HCT116 (cell line): ENCODE measurements at regions not wholly inside any gene's neighbourhood (a gene's known extent, or its start where the extent isn't known, plus 50 kb on each side); places are given as distances from the start of the nearest gene placed in this dataset.

Experiments used
- CBX3 ChIP-seq: IDR thresholded peaks from 2 replicates; pipeline ENCODE4 v1.6.1; 2012; ENCODE audit warnings: low read depth
- EZH2 ChIP-seq: fragments of 200-600 bp; sonication (generic); IDR thresholded peaks from 2 replicates; pipeline ENCODE4 v1.6.1; 2017; ENCODE audit warnings: antibody characterized with exemption, mixed run types
- POLR2AphosphoS5 ChIP-seq: IDR thresholded peaks from 2 replicates; pipeline ENCODE4 v1.6.1; 2011; ENCODE audit warnings: mild to moderate bottlenecking, low read depth, low read length, moderate library complexity
- RAD21 ChIP-seq: IDR thresholded peaks from 2 replicates; pipeline ENCODE4 v1.6.1; 2012; ENCODE audit warnings: low read depth, mild to moderate bottlenecking
- TF ChIP-seq, protein P1 (sequence below), 3 experiments: fragments of 200-600 bp in 1 of 3; sonication (generic) in 1 of 3; IDR thresholded peaks in 2 of 3; conservative IDR thresholded peaks in 1 of 3; 2 replicates each; pipeline ENCODE4 v1.5.1; 2012 to 2017; ENCODE audit warnings: low read depth in 2 of 3, low read length in 2 of 3, antibody characterized with exemption in 1 of 3, borderline replicate concordance in 1 of 3, control low read depth in 1 of 3, mild to moderate bottlenecking in 1 of 3, mixed read lengths in 1 of 3, mixed run types in 1 of 3, moderate library complexity in 1 of 3; ENCODE audit not compliant: insufficient read depth in 1 of 3
- TF ChIP-seq, protein P2 (sequence below): IDR thresholded peaks from 2 replicates; pipeline ENCODE4 v1.6.1; 2011; ENCODE audit warnings: mild to moderate bottlenecking, low read length, moderate library complexity; ENCODE audit not compliant: insufficient replicate concordance; ENCODE audit errors: extremely low read depth

DNA sequence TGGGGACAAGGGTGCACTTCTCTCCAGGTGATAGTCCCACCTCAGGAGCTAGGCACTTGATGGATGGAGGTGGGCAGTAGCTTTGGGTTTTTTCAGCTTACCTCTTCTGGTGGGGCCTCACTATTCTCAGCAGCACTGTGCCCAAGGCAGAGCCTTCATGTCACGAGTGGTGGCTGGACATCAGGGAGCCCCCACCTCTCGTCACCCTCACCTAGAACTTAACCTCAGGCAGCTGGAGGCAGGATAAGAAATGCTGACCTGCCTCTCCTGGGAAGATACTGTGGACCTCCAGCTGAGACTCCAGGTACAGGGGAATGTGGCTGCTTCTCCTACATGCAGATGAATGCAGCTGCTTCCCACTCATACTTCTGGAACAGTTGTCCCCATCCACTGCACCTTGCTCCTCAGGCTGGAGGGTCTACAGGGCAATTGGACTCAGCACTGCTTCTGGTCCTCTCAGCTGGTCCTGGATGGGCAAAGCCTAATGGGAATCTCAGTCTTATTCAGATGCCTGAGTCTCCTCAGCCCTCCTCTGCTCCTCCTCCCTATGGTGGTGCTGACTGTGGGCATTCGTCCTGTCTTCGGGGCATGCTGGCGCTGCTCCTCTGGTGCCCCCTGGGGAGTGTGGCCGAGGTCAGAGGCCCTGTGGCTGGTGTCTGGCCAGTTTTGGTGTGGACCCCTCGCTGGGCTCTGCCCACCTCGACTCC lies 129.9 kb downstream of the KLF13 start:
- no peak for TF ChIP-seq CBX3
- TF ChIP-seq, protein P1, sequence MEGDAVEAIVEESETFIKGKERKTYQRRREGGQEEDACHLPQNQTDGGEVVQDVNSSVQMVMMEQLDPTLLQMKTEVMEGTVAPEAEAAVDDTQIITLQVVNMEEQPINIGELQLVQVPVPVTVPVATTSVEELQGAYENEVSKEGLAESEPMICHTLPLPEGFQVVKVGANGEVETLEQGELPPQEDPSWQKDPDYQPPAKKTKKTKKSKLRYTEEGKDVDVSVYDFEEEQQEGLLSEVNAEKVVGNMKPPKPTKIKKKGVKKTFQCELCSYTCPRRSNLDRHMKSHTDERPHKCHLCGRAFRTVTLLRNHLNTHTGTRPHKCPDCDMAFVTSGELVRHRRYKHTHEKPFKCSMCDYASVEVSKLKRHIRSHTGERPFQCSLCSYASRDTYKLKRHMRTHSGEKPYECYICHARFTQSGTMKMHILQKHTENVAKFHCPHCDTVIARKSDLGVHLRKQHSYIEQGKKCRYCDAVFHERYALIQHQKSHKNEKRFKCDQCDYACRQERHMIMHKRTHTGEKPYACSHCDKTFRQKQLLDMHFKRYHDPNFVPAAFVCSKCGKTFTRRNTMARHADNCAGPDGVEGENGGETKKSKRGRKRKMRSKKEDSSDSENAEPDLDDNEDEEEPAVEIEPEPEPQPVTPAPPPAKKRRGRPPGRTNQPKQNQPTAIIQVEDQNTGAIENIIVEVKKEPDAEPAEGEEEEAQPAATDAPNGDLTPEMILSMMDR (IDR thresholded peaks at IDR 0.05 in 2 of 3, conservative IDR thresholded peaks at IDR 0.05 in 1 of 3; ENCODE audit: borderline replicate concordance in 1 of 3, insufficient read depth in 1 of 3, low read depth in 2 of 3, low read length in 2 of 3), result no peak
- no peak for TF ChIP-seq POLR2AphosphoS5
- no peak for TF ChIP-seq EZH2
- TF ChIP-seq, protein P2, sequence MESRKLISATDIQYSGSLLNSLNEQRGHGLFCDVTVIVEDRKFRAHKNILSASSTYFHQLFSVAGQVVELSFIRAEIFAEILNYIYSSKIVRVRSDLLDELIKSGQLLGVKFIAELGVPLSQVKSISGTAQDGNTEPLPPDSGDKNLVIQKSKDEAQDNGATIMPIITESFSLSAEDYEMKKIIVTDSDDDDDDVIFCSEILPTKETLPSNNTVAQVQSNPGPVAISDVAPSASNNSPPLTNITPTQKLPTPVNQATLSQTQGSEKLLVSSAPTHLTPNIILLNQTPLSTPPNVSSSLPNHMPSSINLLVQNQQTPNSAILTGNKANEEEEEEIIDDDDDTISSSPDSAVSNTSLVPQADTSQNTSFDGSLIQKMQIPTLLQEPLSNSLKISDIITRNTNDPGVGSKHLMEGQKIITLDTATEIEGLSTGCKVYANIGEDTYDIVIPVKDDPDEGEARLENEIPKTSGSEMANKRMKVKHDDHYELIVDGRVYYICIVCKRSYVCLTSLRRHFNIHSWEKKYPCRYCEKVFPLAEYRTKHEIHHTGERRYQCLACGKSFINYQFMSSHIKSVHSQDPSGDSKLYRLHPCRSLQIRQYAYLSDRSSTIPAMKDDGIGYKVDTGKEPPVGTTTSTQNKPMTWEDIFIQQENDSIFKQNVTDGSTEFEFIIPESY, result no peak
- no peak for TF ChIP-seq RAD21
